ENCODE measurements at regions not wholly inside any gene's neighbourhood (a gene's known extent, or its start where the extent isn't known, plus 50 kb on each side); places are given as distances from the start of the nearest gene placed in this dataset.

- Mint-ChIP-seq H3K36me3 (peaks cover 69% of the 10 kb centered on the region), H3K9me3 (peaks cover 77% of the 10 kb centered on the region), H3K4me3 (no peak overlapping the region), H3K27ac (no peak overlapping the region), H3K4me1 (no peaks in the 10 kb centered on the region), H3K27me3 (ENCODE audit: low read depth) (peaks cover 3% of the 10 kb centered on the region)
- CTCF ChIA-PET = no interaction called here
- TF ChIP-seq TEAD4 (CRISPR knock-in tag; IDR thresholded peaks at IDR 0.05) (no peak), ZNF317 (CRISPR knock-in tag; IDR thresholded peaks at IDR 0.05; ENCODE audit: borderline replicate concordance, low read depth) (no peak), EMX1 (CRISPR knock-in tag; IDR thresholded peaks at IDR 0.05) (no peak), ZNF263 (CRISPR knock-in tag; IDR thresholded peaks at IDR 0.05; ENCODE audit: low read depth) (no peak), HMGA2 (CRISPR knock-in tag; IDR thresholded peaks at IDR 0.05) (no peak), ZNF416 (CRISPR knock-in tag; IDR thresholded peaks at IDR 0.05) (no peak), IRF2 (CRISPR knock-in tag; IDR thresholded peaks at IDR 0.05; ENCODE audit: borderline replicate concordance, low read depth) (no peak), PRRX2 (CRISPR knock-in tag; IDR thresholded peaks at IDR 0.05) (no peak), KAT7 (CRISPR knock-in tag; IDR thresholded peaks at IDR 0.05; ENCODE audit: borderline replicate concordance) (no peak), ZNF423 (CRISPR knock-in tag; IDR thresholded peaks at IDR 0.05) (no peak)
- TF ChIP-seq, protein P1, sequence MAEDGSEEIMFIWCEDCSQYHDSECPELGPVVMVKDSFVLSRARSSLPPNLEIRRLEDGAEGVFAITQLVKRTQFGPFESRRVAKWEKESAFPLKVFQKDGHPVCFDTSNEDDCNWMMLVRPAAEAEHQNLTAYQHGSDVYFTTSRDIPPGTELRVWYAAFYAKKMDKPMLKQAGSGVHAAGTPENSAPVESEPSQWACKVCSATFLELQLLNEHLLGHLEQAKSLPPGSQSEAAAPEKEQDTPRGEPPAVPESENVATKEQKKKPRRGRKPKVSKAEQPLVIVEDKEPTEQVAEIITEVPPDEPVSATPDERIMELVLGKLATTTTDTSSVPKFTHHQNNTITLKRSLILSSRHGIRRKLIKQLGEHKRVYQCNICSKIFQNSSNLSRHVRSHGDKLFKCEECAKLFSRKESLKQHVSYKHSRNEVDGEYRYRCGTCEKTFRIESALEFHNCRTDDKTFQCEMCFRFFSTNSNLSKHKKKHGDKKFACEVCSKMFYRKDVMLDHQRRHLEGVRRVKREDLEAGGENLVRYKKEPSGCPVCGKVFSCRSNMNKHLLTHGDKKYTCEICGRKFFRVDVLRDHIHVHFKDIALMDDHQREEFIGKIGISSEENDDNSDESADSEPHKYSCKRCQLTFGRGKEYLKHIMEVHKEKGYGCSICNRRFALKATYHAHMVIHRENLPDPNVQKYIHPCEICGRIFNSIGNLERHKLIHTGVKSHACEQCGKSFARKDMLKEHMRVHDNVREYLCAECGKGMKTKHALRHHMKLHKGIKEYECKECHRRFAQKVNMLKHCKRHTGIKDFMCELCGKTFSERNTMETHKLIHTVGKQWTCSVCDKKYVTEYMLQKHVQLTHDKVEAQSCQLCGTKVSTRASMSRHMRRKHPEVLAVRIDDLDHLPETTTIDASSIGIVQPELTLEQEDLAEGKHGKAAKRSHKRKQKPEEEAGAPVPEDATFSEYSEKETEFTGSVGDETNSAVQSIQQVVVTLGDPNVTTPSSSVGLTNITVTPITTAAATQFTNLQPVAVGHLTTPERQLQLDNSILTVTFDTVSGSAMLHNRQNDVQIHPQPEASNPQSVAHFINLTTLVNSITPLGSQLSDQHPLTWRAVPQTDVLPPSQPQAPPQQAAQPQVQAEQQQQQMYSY (CRISPR knock-in tag; IDR thresholded peaks at IDR 0.05) = no peak
- TF ChIP-seq, protein P2, sequence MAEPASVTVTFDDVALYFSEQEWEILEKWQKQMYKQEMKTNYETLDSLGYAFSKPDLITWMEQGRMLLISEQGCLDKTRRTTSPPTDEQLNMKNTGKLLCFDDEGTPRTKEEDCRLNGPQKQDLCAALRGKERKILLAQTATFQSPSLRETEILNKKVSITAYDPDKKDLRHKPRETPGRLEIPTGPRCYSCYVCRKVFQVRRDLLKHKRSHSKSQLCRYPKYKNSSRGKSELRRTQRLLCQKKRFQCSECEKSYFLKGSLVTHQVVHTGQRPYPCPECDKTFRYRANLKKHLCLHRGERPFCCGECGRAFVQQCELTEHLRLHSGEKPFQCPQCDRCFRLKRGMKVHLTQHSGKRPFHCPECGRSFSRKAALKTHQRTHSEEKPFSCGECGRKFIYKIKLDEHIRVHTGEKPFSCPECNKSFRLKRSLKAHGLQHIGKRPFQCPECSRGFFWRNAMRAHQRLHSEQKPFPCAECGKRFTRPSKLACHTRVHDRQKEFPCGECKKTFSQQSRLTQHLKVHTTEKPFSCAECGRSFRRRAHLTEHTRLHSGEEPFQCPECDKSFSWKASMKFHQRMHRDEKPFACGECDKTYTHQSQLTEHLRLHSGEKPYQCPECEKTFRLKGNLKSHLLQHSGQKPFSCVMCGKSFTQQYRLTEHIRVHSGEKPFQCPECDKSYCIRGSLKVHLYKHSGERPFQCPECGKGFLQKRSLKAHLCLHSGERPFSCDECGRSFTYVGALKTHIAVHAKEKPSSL (CRISPR knock-in tag; conservative IDR thresholded peaks at IDR 0.05) = no peak
- ATAC-seq = no peak
- no peak for DNase-seq (ENCODE audit: low spot score)
- POLR2A ChIA-PET = no interaction called here
Observed at GRCh38 chr10:37687581-37687980, 169.8 kb downstream of the ZNF248 start.

GRCh38 chr10:37685741-37686683 lies 171.4 kb downstream of the ZNF248 start:
- ChIA-PET POLR2A (no interaction called here), CTCF (no interaction called here)
- DNase-seq (ENCODE audit: low spot score) (no peak), ATAC-seq (no peak)
- Mint-ChIP-seq H3K36me3 (peaks cover 70% of the 10 kb centered on the region), H3K27me3 (ENCODE audit: low read depth) (peaks cover 3% of the 10 kb centered on the region), H3K4me3 (no peak overlapping the region), H3K4me1 (no peaks in the 10 kb centered on the region), H3K9me3 (peaks cover 73% of the 10 kb centered on the region), H3K27ac (no peak overlapping the region)
- TF ChIP-seq ARID4B (CRISPR knock-in tag; IDR thresholded peaks at IDR 0.05; ENCODE audit: borderline replicate concordance) = no peak
- no peak for TF ChIP-seq SMAD4 (CRISPR knock-in tag; IDR thresholded peaks at IDR 0.05)
- TF ChIP-seq, protein P3, sequence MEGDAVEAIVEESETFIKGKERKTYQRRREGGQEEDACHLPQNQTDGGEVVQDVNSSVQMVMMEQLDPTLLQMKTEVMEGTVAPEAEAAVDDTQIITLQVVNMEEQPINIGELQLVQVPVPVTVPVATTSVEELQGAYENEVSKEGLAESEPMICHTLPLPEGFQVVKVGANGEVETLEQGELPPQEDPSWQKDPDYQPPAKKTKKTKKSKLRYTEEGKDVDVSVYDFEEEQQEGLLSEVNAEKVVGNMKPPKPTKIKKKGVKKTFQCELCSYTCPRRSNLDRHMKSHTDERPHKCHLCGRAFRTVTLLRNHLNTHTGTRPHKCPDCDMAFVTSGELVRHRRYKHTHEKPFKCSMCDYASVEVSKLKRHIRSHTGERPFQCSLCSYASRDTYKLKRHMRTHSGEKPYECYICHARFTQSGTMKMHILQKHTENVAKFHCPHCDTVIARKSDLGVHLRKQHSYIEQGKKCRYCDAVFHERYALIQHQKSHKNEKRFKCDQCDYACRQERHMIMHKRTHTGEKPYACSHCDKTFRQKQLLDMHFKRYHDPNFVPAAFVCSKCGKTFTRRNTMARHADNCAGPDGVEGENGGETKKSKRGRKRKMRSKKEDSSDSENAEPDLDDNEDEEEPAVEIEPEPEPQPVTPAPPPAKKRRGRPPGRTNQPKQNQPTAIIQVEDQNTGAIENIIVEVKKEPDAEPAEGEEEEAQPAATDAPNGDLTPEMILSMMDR (IDR thresholded peaks at IDR 0.05) = no peak
- no peak for TF ChIP-seq AFF4 (CRISPR knock-in tag; IDR thresholded peaks at IDR 0.05; ENCODE audit: borderline replicate concordance)
- TF ChIP-seq FOXJ3 (CRISPR knock-in tag; IDR thresholded peaks at IDR 0.05; ENCODE audit: borderline replicate concordance) = no peak
